HG02623 (cell line): ENCODE measurements at regions not wholly inside any gene's neighbourhood (a gene's known extent, or its start where the extent isn't known, plus 50 kb on each side); places are given as distances from the start of the nearest gene placed in this dataset.
"Not testable (repeated sequence)": the region's sequence is repeated elsewhere in the genome, so short reads cannot be mapped to it uniquely, and the experiment has no call there.

Experiments
- ATAC-seq: cut with Tn5 transposase; IDR thresholded peaks from one replicate; pipeline ENCODE4 v1.9.1; 2021; ENCODE audit warnings: moderate library complexity; ENCODE audit not compliant: unreplicated experiment

DNA sequence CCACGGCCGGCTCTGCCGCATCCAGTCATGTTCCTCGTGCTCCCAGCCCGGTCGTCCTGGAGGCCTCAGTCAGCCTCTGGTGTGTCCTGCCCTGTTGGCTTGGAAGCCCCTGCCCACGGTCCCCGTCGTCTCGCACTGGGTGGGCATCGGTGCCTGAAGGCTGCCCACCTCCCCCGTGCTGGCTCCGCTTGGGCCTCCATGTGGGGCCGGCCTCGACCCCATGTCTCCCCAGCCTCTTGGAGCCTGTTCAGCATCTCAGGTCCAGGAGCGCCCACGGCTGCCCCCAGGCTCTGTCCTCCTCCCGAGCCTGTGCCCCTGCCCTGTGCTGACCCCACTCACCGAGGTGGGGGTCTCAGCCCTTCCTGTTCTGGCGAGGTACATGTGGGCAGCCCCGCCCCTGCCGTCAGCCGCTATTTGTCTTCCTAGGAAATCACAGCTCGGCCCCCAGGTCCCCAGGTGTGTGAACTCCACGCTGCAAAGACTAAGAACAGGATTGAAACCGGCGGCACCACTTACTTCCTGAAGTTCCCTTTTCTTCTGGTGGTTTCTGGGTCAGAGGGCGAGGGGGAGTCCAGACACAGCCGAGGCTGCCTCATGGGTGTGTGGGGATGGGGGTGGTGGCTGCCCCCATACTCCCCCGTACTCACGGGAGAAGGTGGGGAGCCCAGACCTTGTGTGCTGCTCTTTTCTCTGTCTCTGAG is 221.3 kb downstream of the TMEM121 start:
- ATAC-seq: not testable (repeated sequence)

DNA sequence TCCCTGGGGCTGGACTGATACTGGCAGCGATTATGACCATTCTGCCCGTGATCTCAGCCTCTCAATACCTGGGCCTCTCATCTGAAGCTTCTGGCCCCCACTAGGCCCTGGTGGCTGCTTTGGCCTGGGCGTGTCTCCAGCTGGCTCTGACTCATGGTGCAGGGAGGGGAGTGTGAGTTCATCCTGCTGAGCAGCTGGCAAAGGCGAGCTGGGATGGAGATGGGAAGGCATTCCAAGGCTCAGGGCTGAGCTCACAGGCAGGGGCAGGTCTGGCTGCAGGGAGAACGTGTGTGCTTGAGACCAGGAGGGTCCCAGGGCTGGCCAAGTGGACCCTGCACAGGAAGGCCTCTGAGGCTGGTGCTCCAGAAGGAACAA is 221.8 kb downstream of the TMEM121 start:
- no peak for ATAC-seq

GRCh38 chr14:105748710-105749109 is 222.3 kb downstream of the TMEM121 start:
- not testable (repeated sequence) for ATAC-seq

DNA sequence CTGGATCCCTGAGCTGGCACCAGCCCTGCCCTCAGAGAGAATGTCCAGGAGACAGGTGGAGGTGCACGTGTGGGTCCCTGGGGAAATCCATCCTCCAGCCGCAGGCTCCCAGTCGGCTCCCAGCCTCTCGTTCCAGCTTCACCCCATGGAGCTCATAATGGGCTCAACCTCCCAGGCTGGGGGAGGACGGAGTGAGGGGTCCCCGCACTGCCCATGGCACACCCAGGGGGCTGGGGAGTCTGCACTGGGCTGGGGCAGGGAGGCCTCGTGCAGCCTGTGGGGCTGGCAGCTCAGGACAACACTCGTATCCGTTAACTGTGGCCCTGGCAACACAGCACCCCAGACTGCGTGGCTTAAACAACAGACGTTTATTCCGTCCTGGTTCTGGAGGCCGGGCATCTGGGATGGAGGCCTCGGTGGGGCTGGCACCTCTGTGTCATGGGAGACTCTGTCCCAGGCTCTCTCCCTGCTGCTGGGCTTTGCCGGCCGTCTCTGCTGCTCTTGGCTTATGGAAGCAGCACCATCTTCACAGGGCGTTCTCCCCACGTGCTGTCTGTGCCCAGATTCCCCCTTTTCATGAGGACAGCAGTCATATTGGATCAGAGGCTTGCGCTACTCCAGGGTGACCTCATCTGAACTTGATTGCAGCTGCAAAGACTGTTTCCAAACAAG is 223.6 kb downstream of the TMEM121 start:
- ATAC-seq: not testable (repeated sequence)

DNA sequence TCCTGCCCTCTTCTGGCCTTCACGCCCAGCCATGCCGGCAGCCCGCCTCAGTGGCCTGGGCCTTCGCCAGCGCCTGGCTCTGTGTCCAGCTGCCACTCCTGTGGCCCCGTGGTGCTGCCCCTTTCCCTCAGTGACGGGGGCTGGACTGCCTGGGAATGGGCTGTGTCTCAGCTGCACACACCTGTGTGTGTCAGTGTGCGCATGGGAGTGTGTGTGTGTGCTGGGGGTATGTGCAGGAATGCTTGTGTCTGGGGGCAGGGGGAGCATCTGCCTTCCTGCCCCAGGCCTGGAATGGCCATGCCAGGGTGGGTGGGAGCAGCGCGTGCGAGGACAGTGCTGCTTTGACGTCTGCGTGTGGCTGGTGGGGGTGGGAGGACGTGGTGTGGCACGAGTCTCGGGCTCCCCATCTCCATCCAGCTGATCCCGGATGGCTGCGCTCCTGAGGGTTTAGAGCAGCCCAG is 224.9 kb downstream of the TMEM121 start:
- ATAC-seq: not testable (repeated sequence)

DNA sequence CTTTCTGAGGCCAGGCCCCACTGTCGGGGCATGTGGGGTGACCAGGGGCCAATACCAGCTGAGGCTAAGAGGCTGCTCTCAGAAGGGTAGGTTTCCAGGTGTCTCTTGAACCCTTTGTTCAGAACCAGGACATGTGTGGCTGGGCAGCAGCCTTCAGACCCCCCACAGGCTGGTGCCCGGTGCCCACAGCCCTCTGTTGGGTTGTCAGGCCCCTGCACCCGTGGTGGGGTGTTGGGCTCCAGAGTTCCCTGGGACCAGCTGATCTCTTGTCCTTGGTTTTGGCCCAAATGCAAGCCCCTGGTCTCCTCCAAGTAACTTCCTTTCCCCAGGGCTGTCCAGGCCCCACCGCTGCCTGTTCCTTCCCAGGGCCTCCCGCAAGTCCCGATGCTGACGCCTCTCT is 226.0 kb downstream of the TMEM121 start:
- ATAC-seq: not testable (repeated sequence)

GRCh38 chr14:105760691-105761344 is 234.4 kb downstream of the TMEM121 start:
- no peak for ATAC-seq

DNA sequence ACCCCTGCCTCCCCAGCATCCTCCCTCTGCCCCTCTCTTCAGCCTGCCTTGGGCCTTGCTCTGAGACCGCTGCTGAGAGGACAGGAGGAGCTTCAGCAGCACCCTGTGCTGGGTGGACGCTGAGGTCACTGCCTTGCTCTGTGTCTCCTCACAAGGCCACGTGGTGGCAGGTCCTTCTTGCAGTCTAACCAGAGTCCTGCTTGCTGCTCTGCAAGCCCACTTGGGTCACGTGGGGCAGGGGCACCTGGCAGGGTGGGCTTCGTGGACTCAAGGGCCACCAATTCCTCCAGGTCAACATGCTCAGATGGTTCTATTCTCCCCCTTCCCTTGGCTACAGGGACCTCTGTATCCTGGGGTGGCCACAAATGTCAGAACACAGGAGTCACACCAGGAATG is 235.0 kb downstream of the TMEM121 start:
- ATAC-seq: not testable (repeated sequence)

GRCh38 chr14:105761842-105762241 is 235.5 kb downstream of the TMEM121 start:
- no peak for ATAC-seq

DNA sequence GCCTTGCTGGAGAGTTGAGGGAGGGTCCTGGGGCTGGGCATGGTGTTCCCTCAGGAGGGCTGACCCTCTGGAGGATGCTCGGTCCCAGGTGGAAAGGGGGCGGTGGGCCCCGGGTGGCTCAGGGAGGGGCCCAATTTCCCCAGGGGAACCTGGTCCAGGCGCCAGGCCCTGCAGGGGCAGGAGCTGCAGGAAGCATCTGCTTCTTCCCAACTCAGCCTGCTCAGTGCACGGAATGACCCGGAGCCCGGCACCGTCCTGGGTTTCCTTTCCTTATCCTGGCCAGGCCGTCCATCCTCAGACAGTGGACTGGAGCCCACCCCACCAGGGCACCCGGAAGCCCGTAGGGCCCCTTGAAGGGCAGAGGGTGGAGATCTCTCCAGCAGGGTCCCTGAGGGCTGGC is 235.9 kb downstream of the TMEM121 start:
- not testable (repeated sequence) for ATAC-seq

DNA sequence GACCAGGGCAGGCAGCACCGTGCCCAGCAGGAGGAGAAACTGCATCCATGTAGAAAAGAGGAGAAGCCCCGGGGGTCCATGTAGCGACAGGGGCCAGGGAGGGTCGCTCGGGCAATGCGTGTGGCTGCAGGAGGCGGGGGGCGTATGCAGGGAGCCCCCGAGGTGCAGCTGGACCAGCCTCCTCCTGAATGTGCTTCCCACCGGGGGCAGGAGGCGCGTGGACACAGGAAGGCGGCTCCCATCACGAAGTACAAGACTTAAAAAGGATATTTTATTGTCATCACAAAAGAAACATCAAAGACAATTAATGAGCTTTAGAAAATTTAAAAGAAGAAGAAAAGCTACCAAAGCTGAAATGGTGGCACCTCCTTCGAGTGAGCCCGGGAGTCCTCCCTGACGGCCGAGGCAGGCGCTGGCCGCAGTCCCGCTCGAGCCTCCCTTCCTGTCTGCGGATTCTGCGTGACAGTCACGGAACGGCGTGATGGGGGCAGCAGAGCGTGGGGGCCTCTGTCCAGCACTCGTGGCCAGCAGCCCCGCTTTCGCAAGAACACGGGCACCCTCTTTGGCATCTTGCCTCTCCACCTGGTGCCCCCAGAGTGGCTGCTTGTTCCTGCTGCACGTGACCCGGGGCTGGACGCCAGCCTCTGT is 238.0 kb downstream of the TMEM121 start:
- not testable (repeated sequence) for ATAC-seq

DNA sequence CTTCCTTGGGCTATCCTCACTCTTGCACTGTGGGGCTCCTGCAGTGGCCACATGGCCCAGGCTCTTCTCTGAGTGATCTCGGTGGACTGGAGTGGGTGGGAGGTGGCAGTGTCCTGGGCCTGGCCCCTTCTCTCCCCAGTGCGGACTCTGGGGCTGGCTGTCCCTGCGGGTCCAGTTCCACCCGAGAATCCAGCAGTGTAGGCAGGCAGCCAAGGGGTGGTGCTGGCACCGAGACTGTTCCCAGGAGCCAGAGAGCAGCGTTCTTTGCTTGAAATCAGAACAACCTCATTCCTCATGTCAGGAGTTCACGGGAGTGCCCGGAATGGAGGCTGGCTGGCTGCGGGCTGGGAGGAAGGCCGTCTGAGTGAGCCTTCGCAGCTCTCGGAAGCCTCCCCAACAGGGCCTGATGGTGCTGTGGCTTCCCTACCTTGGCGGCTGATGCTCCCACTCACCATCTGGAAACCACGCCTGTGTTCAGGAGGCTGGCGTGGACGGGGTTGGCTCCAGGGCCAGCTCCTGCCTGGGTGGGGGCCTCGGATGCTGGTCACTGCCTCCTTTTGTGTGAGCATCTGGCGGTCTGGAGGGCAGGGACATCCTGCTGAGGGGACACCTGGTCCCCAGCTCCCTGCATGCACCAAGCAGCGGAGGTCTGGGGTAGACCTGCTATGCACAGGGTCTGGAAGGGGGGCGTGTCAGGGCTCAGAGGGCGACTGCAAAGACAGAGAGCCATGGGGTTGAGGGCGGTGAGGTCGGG is 238.9 kb downstream of the TMEM121 start:
- ATAC-seq: not testable (repeated sequence)

DNA sequence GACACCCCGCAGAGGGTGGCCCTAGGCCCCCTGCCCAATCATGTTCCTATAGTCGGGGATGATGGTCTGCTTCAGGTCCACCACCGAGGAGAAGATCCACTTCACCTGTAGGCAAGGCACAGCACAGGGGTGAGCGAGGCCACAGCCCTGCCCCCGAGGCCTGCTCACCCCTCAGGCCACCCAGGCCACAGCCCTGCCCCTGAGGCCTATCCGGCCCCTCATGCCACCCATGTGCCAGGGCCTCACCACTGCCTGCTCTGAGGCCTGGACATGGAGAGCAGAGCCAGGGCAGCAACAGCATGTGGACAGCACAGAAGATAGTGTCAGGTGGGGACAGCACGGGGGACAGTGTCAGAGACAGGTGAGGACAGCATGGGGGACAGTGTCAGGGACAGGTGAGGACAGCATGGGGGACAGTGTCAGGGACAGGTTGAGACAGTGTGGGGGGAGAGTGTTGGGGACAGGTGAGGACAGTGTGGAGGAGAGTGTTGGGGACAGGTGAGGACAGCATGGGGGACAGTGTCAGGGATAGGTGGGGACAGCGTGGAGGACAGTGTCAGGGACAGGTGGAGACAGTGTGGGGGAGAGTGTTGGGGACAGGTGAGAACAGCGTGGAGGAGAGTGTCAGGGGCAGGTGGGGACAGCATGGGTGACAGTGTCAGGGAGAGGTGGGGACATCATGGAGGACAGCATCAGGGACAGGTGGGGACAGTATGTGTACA is 239.7 kb downstream of the TMEM121 start:
- no peak for ATAC-seq

DNA sequence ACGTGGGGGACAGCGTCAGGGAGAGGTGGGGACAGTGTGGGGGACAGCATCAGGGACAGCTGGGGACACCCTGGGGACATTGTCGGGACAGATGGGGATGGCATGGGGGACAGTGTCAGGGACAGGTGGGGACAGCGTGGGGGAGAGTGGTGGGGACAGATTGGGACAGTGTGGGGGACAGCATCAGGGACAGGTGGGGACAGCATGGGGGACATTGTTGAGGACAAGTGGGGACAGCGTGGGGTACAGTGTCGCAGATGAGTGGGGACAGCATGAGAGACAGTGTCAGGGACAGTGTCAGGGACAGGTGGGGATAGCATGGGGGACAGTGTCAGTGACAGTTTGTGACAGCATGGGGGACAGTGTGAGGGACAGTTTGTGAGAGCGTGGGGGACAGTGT is 240.9 kb downstream of the TMEM121 start:
- ATAC-seq: no peak

GRCh38 chr14:105768039-105768438 is 241.7 kb downstream of the TMEM121 start:
- not testable (repeated sequence) for ATAC-seq

- not testable (repeated sequence) for ATAC-seq
Measured at GRCh38 chr14:105769061-105769730, 242.8 kb downstream of the TMEM121 start.

DNA sequence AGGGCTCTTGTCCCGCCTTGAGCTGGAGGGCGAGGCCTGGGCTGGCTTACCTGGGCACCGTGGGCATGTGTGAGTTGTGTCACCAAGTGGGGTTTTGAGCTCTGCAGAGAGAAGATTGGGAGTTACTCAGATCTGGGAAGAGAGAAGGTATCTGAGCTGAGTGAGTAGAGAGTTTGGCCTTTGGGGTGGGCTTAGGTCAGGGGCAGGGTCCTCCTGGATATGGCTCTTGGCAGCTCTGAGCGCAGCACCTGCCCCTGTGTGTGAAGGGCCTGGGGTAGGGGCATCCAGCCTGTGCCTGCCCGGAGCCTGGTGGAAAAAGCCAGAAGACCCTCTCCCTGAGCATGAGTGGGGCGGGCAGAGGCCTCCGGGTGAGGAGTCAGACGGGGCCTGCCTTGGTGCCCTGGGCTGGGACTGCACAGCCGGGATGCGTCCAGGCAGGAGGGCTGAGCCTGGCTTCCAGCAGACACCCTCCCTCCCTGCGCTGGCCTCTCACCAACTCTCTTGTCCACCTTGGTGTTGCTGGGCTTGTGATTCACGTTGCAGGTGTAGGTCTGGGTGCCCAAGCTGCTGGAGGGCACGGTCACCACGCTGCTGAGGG is 244.3 kb downstream of the TMEM121 start:
- ATAC-seq: not testable (repeated sequence)

DNA sequence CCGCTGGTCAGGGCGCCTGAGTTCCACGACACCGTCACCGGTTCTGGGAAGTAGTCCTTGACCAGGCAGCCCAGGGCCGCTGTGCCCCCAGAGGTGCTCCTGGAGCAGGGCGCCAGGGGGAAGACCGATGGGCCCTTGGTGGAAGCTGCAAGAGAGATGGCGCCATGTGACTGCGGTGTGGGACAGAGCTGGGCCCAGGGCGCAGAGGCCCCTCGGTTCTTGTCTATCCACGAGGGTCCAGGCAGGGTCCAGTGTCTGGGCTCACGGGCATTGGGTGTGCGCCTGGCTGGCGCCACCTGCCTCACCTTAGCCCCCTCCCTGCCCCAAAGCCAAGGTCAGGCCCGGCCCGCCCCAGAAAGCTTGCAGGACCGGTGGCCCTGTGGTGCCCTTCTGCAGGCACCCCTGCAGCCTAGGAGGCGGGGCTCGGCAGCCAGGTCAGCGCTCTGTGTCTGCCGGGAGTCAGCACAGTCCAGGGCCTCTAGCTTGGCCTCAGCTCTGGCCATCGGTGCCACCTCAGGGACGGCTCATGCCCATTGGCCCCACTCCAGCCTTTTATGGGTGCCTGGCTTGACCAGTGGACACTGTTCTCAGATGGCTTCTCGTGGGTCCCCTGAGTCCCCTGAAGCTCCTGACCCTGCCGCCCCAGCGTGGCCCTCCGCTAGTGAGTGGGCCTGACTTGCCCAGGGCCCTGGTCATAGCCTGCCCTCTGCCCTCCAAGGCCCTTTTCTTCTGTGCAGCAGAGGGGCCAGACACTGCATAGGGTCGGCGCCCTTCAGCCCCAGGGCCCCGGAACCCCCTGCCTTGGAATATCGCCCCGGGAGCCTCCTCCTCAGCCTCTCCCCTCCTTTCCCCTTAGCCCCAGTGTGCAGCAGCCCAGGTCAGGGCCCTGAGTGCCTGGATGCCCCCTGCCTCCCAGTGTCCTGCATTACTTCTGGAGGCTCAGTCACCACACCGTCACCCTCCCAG is 245.2 kb downstream of the TMEM121 start:
- ATAC-seq: not testable (repeated sequence)
